GM21528 (cell line): ENCODE measurements at regions not wholly inside any gene's neighbourhood (a gene's known extent, or its start where the extent isn't known, plus 50 kb on each side); places are given as distances from the start of the nearest gene placed in this dataset.

Experiments used
- ATAC-seq: cut with Tn5 transposase; IDR thresholded peaks from one replicate; pipeline ENCODE4 v1.9.1; 2021; ENCODE audit warnings: mild to moderate bottlenecking, moderate library complexity; ENCODE audit not compliant: unreplicated experiment, low FRiP score

DNA sequence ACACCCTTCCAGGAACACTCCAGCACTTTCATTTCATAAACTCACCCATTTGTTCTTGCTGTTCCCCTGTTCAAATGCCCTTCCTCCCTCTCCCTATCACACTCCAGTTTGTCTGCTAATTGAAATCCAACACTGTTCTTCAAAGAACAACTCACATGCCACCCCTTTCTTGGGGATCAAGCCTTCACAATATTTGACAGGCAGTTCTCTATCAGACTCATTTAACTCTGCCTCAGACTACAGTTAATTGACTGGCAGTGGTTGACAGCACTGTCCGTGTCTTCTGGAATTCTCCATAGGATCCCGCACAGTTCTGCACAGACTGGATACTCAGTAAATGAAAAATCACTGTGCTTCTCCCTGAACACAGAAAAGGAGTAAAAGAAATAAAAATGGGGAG lies 87.8 kb downstream of the PMP22 start:
- no peak for ATAC-seq

DNA sequence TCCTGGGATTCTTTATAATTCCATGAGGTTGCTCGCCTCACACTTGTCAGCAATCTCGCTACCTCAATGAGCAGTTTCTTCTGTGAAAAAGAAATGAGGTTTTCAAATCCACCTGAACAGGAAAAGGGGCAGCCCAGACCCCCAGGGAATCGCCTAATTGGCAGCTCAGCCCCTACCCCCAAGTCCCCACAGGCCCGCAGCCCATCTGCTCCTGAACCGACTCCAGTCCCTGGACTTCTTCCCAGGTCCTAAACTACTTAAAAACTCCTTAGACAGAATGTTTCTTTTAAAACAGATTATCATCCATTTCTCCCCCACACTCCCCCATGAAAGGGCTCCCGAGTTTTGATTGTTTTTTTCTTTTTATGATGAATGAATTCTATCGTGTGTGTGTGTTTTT lies 89.8 kb downstream of the PMP22 start:
- no peak for ATAC-seq

DNA sequence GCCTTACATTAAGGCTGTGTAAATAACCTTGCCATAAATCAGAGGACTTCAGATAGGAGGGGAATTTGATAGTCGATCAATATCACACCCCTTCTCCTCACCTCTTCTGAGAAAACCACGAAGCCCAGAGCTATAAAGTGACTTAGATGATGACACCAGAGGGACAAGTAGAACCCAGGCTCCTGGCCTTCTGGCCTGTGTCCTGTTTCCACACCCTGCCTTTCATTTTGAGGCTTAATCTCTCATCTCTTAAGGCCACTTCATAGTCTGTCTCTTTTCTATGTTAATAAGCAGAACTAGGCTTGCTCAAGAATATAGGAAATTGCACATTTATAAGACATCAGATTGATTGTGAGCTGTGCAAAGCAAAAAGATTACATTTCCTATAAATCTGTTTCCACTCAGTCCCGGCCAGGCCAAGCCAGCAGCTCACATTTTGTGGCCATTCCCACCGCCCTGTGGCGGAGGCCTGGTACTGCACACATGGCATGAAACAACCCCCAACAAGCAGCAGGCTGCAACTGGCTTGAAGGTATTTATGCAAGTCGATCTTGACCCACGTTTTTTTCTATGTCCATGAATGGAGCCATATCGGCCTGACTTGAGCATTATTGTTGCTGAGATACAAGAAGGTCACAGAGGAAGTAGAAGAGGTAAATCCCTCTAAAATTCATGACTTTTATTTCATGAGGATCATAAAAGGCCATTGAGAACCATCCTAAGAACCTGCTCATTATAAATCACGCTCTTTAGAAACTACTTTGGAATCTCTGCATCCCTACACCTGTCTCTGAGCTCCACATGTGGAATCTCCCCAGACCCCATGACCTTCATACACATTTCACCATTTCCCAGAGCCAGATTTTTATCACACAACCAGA lies 93.7 kb downstream of the PMP22 start:
- ATAC-seq = no peak

DNA sequence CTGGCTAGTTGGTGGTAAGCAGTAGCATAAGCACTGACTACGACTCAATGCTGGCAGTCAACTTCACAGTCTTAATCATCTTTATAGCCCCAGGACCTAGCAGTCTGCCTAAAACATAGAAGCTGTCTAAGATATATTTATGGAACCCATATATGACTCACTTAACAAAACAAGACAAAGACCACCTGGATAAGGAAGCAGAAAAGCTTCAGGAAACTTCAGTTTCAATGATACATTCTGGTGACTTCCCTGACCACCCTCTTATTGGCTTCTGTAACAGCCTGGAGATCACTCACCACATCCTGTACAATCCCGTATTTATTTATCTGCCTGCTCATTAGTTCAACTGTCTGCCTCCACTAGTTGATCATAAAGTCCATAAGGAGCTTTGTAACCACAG lies 95.5 kb downstream of the PMP22 start:
- no peak for ATAC-seq

DNA sequence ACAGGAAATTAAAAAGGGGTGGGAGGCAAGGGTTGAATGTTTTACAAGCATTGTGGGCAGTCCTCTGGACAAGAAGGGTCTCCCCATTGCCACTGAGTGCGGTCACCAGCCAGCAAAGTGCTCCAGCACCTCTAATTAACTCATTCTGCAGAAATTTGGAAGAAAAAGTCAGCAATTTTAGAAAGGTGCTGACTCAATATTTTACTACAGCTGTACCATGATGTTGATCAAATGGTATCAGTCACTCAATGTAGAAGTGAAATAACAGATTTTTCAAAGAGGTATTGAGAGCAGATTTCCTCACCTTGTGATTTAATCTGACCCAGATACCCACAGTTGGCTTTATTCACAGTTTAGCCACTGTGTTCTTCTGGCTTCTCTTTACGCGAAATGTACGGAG lies 96.7 kb downstream of the PMP22 start:
- ATAC-seq = no peak

DNA sequence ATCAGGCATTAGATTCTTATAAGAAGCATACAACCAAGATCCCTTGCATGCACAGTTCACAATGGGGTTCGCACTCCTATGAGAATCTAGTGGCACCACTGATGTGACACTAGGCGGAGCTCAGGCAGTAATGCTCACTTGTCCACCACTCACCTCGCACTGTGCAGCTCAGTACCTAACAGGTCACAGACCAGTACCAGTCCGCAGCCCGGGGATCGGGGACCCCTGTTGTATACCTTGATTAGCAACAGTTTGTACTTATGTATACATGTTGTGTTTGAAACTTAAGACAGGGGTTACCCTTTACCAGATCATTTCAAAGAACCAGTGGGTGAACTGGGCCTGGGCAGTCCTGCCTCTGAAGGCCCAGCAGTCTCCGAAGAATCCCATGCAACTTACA lies 103.7 kb downstream of the PMP22 start:
- ATAC-seq = no peak

DNA sequence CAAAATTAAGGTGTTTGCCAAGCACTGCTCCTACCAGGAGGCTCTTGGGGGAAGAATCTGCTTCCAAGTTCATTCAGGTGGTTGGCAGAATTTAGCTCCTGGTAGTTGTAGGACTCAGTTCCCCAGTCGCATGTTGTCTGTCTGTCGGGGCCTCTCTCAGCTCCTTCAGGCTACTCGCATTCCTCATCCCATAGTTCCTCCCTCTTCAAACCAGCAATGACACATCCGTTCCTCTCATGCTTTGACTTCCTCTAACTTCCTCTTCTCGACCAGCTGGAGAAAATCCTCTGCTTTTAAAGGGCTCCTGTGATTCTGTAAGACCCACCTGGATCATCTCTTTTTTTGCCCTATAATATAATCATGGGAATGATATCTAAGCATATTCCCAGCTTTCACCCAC lies 108.1 kb downstream of the PMP22 start:
- ATAC-seq = no peak

DNA sequence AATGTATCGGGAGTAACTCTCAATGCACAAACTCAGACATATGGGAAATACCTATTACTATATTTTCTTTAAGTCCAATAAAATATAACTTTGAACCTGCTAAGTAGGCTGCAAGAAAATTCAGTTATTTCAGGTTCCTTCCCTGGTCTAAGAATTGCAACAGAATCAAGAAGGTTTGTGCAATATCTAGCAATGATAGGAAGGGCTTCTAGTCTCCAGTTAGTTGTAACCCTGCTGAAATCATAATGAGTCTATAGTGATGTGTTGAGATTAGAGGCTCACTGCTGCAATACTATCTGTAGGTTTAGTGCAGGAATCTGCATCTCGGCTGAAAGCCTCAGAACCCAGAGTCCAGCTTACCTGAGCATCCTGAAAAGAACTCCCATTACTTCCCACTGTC lies 110.5 kb downstream of the PMP22 start:
- no peak for ATAC-seq

DNA sequence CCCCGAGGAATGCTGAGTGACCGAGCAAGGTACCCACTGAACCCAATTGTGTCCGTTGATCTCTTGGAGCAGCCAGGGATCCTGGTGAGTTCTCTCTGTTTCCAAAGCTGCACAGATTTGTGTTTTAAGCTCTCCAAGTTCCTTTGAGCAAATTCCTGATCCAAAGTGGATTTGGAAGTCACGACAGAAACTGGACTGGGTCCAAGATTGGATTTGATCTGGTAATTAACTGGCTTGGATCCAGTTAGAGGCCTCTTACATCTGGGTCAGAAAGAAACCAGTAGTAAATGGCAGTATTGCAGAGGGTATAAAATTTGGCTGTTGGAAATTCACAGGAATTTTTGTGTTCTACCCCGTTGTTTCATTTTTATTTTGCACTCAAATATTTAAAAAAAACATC lies 119.5 kb downstream of the PMP22 start:
- no peak for ATAC-seq

DNA sequence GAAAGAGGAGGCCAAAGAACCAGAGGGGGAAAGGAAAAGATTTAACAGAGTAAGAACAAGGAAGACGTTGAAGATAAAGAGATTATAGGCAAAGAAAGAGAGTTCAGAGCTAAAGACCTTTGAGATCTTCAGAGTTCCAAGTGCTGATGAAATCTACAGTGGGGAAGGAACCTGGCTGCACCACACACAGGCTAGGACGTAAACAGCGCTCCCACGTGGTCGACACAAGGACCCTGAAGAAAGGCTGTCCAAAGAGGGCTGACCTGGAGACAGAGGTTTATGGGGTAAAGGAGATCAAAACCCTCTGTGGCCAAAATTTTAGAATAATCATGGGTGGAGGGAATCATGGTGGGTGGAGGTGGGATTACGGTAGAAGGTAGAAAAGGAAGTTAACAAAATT lies 121.6 kb downstream of the PMP22 start:
- ATAC-seq = no peak

DNA sequence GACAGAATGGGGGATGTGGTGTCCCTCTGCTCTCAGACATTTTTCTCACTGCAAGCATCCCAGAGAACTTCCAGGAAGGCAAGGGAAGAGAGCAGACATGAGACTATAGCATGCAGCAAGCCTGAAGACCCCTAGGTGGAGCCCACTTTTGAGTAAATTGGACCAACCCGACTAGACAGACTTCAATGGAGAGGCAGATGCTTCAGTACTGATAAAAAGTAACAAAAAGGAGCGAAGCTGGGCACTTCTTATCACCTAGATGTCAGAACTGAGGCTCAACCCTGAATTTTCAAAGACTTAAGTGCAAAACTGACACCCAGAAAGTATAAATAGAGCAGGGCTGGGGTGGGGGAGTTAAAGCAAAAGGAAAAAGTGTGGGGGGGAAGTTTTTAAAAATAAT lies 130.8 kb downstream of the PMP22 start:
- ATAC-seq = no peak

DNA sequence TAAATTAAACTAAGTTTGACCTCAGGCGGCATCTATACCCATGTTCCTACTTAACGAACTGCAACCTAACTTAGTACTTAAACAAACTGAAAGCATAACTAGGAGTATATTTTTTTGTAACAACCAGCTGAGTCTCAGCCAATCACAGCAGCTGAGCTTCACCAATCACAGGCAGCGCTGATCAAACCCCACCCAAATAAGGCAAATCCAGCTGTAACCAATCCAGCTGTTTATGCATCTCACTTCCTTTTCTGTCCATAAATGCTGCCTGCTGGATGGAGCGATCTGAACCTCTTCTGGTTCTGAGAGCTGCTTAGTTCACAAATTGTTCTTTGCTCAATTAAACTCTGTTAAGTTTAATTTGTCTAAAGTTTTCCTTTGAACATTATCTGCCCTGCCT lies 131.3 kb downstream of the PMP22 start:
- ATAC-seq = no peak

DNA sequence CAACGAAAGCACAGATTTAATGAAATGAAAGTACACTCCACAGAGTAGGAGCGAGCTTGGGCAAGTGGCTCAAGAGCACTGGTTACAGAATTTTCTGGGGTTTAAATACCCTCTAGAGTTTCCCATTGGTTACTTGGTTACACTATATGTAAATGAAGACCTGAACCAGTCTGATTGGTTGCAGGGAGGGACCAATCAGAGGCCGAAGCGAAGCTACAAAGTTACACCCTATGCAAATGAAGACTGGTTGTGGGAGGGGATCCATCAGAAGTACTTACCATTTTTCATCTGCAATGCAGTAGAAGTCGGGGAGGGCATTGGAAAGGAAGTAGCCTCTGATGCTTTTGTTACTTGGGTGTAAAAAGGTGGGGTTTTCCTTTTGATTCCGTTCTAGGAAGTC lies 132.0 kb downstream of the PMP22 start:
- ATAC-seq = no peak

DNA sequence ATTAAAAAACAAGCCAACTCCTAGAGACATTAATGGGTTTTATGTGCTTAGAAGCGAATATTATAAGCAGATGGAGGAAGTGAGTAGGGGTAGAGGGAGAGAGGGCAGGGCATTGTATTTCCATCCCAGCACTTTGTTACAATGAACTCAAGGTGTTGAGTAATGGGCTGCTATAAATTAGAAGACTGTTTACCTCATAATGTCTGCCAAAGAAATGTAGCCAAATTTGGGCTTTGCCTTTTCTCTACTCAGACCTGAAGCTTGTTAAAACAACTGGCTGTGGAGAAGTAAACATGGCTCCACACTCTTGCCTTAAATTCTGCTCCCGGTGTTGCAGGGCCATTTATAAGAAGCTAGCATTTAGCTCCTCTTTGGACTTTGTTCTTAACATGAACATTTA lies 134.7 kb downstream of the PMP22 start:
- no peak for ATAC-seq

DNA sequence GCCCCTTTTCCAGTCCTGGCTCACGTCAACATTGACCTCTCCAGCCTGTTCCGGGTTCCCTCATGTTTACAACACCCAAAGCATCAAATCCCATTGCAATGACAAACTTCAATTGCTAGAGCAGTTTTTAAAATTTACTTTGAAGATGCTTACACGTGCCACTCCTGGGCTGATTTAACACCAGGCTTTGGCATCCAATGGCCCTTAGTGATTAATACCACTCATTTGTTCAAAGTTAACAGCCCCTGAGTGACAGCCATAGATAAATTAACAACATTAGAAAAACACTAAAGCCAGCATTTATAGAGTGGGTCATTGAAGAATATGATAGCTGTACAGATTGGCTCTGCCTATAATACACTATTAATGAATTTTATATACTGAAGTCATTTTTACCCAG lies 135.1 kb downstream of the PMP22 start:
- no peak for ATAC-seq

DNA sequence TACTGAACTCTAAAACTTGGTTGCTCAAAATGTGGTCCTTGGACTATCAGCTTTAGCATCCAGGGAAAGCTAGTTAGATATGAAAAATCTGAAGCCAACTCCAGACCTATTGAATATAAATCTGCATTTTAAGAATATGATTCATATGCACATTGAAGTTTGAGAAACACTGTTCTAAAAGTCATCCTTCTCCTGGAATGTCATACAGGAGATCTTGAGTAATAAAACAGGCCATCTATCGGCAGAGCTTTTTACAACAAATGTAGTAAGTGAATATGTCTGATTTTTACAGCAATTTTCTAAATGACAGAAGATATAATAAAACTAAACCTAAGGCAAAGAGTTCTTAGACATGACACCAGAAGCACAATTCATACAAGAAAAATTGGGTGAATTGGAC lies 140.4 kb downstream of the PMP22 start:
- ATAC-seq = no peak

DNA sequence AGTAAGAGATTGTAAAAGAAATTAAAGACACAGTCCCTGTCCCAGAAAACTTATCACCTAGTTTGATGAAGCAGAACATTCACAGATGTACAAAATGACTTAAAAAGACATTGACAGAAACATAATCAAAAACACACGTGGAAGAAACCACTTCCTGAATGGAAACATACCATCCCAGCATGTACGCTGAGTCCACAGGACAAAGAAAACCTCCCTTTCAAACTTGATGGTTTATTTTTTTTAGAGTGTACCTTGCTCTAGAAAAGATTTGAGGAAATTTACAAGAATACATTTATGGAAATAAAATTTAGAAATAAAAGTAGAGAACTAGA lies 140.9 kb downstream of the PMP22 start:
- no peak for ATAC-seq

DNA sequence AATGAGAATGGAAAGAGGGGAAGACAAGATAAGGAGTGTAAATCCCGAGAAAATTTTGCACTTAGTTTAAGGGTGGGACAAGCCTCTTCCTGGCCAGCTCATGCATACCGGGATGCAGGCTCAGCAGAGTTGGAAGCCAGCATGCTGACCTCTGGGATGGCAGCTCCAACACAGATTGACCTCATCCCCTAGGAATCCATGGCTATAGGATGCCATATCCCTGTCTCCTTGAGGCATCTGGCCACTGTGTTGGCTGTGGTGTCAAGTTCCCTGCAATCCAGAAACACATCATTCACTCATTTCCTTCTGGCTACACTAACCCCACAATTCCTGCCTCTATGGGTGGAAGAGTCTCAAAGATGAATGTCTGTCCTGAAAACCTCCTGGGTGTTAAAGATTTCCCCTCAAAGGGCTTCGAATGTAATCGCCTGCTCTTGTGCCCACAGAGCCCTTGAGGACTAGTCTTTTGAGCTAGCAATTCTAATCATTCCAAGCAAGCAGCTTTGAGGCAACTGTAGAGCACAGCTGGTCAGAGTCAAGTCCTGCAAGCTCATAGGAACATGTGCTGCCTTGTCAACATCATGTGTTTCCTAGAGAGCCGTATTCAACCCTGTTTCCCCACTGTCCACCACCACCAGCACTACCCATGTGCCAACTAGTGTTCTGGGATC lies 141.4 kb downstream of the PMP22 start:
- ATAC-seq = no peak

DNA sequence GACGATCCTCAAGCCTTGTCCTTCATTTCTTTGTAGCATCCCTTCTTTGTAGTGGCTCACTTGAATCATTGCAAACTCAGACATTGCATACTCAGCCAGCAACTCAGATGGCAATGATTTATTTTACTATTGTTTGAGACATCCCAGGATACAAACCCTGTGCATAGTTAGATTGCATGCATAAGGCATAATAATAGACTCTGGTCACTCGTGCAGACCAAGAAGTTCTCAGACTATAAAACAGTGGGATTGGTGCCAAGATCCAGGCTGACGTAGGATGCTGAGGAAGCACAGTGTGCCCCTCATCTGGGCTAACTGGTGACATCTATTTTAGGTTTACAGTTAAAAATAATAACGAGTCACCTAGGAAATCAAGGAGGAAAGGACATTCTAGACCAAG lies 142.3 kb downstream of the PMP22 start:
- ATAC-seq = no peak

DNA sequence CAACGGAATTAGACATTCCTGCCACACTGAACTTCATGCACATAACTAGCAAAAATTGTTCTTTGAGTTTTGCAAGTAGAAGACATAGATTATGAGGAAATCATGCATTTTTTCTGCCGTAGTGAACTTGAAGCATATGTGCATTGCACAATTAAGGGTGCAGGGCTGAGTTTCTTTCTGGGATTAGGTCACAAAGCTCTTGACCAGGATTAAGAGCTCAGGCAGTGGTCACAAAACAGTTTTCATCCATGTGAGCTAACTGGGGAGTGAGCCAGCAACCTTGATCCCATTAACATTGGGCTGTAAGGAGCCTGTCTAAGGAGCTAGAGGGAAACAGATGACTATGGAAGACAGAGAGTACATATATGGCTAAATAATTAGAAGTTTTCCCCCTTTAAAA lies 143.7 kb downstream of the PMP22 start:
- ATAC-seq = no peak

DNA sequence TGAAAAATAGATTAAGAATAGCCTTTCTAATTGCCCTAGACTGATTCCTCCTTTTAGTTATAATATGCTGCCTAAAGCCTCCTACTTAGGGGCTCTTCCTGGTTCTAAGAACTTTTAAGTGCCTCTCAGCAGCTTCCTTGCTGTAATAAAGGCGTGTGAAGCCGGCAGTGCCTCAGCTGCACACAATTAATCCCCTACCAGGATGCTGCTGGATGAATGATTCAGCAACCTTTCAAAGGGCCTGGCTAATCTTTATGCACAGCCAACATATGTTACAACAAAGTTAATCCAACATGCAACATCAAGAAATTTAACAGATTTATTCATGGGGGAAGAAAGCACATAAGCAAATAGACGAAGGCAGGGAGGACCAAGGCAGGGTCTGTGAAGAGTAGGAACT lies 145.2 kb downstream of the PMP22 start:
- no peak for ATAC-seq

DNA sequence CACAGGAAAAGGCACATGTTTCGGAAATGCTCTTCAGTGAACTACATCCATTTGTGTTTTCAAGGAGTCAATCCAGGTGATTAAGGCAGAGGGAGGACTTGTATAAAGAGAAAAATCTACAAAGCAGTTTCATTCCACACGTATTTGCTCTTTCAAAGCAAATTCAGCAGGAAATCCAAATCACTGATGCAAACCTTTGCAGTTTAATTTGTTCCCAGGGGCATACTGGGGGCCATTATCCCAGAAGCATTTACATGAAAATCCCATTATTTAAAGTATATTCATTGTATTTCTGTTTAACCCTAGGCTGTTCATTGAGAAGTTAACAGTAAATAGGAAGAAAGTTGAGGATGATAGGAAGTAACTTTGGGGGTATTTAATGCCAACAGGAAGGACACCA lies 147.9 kb downstream of the PMP22 start:
- ATAC-seq = no peak
